Psoas muscle (tissue), 7 donors: ENCODE measurements at regions not wholly inside any gene's neighbourhood (a gene's known extent, or its start where the extent isn't known, plus 50 kb on each side); places are given as distances from the start of the nearest gene placed in this dataset.

Source experiments
- ATAC-seq, 4 donors: fragments of 200-7000 bp; cut with Tn5 transposase; one replicate each; pipeline ENCODE4 v1.9.1; 2020; ENCODE audit warnings: moderate library complexity in 3 of 4, mild to moderate bottlenecking in 2 of 4
- DNase-seq, 2 donors: peaks; one replicate each; pipeline ENCODE4 v3.0.0-alpha.2; 2020
- H3K27ac ChIP-seq: fragments of 200-600 bp; one replicate; pipeline ENCODE4 v1.8.0; 2022
- H3K27me3 ChIP-seq, 3 donors: fragments of 200-600 bp in 1 of 3; one replicate each; pipeline versions ENCODE4 v1.6.1 to v1.8.0; 2013 to 2022; ENCODE audit warnings: low read length in 2 of 3, mild to moderate bottlenecking in 2 of 3, moderate library complexity in 1 of 3; ENCODE audit not compliant: insufficient read depth in 3 of 3
- H3K36me3 ChIP-seq, 2 donors: fragments of 200-600 bp in 1 of 2; one replicate each; pipeline versions ENCODE4 v1.6.1 to v1.8.0; 2013 to 2022; ENCODE audit warnings: low read depth in 1 of 2, mild to moderate bottlenecking in 1 of 2, moderate library complexity in 1 of 2; ENCODE audit not compliant: insufficient read depth in 1 of 2
- H3K4me1 ChIP-seq: fragments of 200-600 bp; one replicate; pipeline ENCODE4 v1.8.0; 2022
- H3K4me3 ChIP-seq: fragments of 200-600 bp; one replicate; pipeline ENCODE4 v1.8.0; 2022; ENCODE audit warnings: mild to moderate bottlenecking
- H3K9me3 ChIP-seq: fragments of 200-600 bp; one replicate; pipeline ENCODE4 v1.8.0; 2022
- CTCF ChIP-seq: fragments of 200-600 bp; IDR thresholded peaks from one replicate; pipeline ENCODE4 v1.8.0; 2022; ENCODE audit warnings: antibody characterized with exemption
- WGBS, 3 donors: extraction: QIAGEN DNeasy Blood & Tissue Kit; methylation state at CpG; one replicate each; pipeline versions ENCODE4 v1.1.6 to v1.1.7; 2013; 5-methylcytosine and 5-hydroxymethylcytosine counted together
- intact Hi-C, 2 donors: fragments of 100-400 bp; cut with DNase I; formaldehyde crosslinking; loops; one replicate each; pipeline versions ENCODE4 v1.11.0 to v1.14.2; 2022
- donor health status: healthy with polysubstance abuse.
- donor health status: DM: no; HTN: no; CAD: no; lungs with moderate emphysema.
- donor health status: Bipolar disorder and iron deficiency.
- donor health status: healthy.
- donor health status: DM: yes; HTN: yes; CAD: no.
- donor health status: DM: no; HTN: no; CAD: no.
- donor health status: DM: yes; HTN: yes; CAD: no.

GRCh38 chr13:56247692-56248091 is 893.0 kb upstream of the PRR20A start:
- Histone ChIP-seq H3K27ac (no peak overlapping the region), H3K4me1 (no peaks in the 10 kb centered on the region), H3K4me3 (no peak overlapping the region), H3K9me3 (no peaks in the 10 kb centered on the region), H3K36me3 (no peaks in the 10 kb centered on the region), H3K27me3 (no peaks in the 10 kb centered on the region)
- DNase-seq, result no peak
- ATAC-seq, result no peak
- intact Hi-C loops, result no loop called here
- 70 to 85% (median 78%) methylated on average over 2 of the region's 2 CpGs for WGBS, 3 donors
- no peak for TF ChIP-seq CTCF

- ATAC-seq (no peak), DNase-seq (no peak)
- no peaks in the 10 kb centered on the region for H3K9me3 ChIP-seq
- H3K36me3 ChIP-seq, result no peaks in the 10 kb centered on the region
- H3K27me3 ChIP-seq, result no peaks in the 10 kb centered on the region
- WGBS, 3 donors, result 77 to 82% (median 82%) methylated on average over 1 of the region's 1 CpG
- no peak overlapping the region for H3K4me3 ChIP-seq
- H3K27ac ChIP-seq, result no peak overlapping the region
- no peaks in the 10 kb centered on the region for H3K4me1 ChIP-seq
- intact Hi-C loops, result no loop called here
- TF ChIP-seq CTCF, result no peak
These were observed 869.0 kb upstream of the PRR20A start for GRCh38 chr13:56271686-56272085.

GRCh38 chr13:56283262-56283828 is 857.4 kb upstream of the PRR20A start:
- ATAC-seq, result no peak
- no peaks in the 10 kb centered on the region for H3K27me3 ChIP-seq
- no peaks in the 10 kb centered on the region for H3K4me1 ChIP-seq
- H3K27ac ChIP-seq, result no peak overlapping the region
- no peak for DNase-seq
- no peaks in the 10 kb centered on the region for H3K9me3 ChIP-seq
- TF ChIP-seq CTCF, result no peak
- H3K36me3 ChIP-seq, result no peaks in the 10 kb centered on the region
- 51 to 67% (median 65%) methylated on average over 4 of the region's 4 CpGs for WGBS, 3 donors
- no peak overlapping the region for H3K4me3 ChIP-seq
- intact Hi-C loops, result no loop called here

- no peaks in the 10 kb centered on the region for H3K27me3 ChIP-seq
- ATAC-seq (no peak), DNase-seq (no peak)
- no peaks in the 10 kb centered on the region for H3K36me3 ChIP-seq
- no peaks in the 10 kb centered on the region for H3K9me3 ChIP-seq
- intact Hi-C loops, result no loop called here
- TF ChIP-seq CTCF, result no peak
- no peak overlapping the region for H3K27ac ChIP-seq
- H3K4me1 ChIP-seq, result no peaks in the 10 kb centered on the region
- H3K4me3 ChIP-seq, result no peak overlapping the region
These were observed 841.1 kb upstream of the PRR20A start for GRCh38 chr13:56299650-56300049.

GRCh38 chr13:56314765-56315164 is 826.0 kb upstream of the PRR20A start:
- Histone ChIP-seq H3K4me1 (no peaks in the 10 kb centered on the region), H3K4me3 (no peak overlapping the region), H3K36me3 (no peaks in the 10 kb centered on the region), H3K27ac (no peak overlapping the region), H3K27me3 (no peaks in the 10 kb centered on the region), H3K9me3 (no peaks in the 10 kb centered on the region)
- ATAC-seq (no peak), DNase-seq (no peak)
- WGBS, 3 donors, result 51 to 61% (median 56%) methylated on average over 3 of the region's 3 CpGs
- intact Hi-C loops, result no loop called here
- no peak for TF ChIP-seq CTCF
